Small intestine (tissue), 7 donors: ENCODE measurements at regions not wholly inside any gene's neighbourhood (a gene's known extent, or its start where the extent isn't known, plus 50 kb on each side); places are given as distances from the start of the nearest gene placed in this dataset.

Experiments
- DNase-seq, 2 donors: peaks; one replicate each; pipeline versions ENCODE4 v3.0.0 to v3.0.0-alpha.2; 2013
- FAIRE-seq: peaks from 2 replicates; lab custom pipeline; 2012; peaks lifted over from hg19 to GRCh38; lab: Jason Lieb, UNC
- H3K27ac ChIP-seq, 3 donors: one replicate each; pipeline ENCODE4 v1.5.1; 2013; ENCODE audit warnings: low read length in 2 of 3, mild to moderate bottlenecking in 2 of 3, control low read depth in 1 of 3, inconsistent platforms in 1 of 3, low read depth in 1 of 3, moderate library complexity in 1 of 3
- H3K27me3 ChIP-seq, 3 donors: one replicate each; pipeline ENCODE4 v1.6.1; 2013; ENCODE audit warnings: low read length in 3 of 3, inconsistent platforms in 1 of 3; ENCODE audit not compliant: control insufficient read depth in 3 of 3, insufficient read depth in 3 of 3
- H3K36me3 ChIP-seq, 3 donors: one replicate each; pipeline ENCODE4 v1.6.1; 2013; ENCODE audit warnings: low read length in 3 of 3, inconsistent platforms in 1 of 3, low read depth in 1 of 3, mild to moderate bottlenecking in 1 of 3, moderate library complexity in 1 of 3; ENCODE audit not compliant: control insufficient read depth in 3 of 3, insufficient read depth in 2 of 3
- H3K4me1 ChIP-seq, 3 donors: one replicate each; pipeline ENCODE4 v1.6.1; 2013; ENCODE audit warnings: low read length in 2 of 3, inconsistent platforms in 1 of 3, low read depth in 1 of 3, mild to moderate bottlenecking in 1 of 3, moderate library complexity in 1 of 3; ENCODE audit not compliant: control insufficient read depth in 3 of 3, insufficient read depth in 2 of 3
- H3K4me3 ChIP-seq, 3 donors: one replicate each; pipeline ENCODE4 v1.5.1; 2013; ENCODE audit warnings: low read length in 3 of 3, control low read depth in 1 of 3, inconsistent platforms in 1 of 3, low read depth in 1 of 3, mild to moderate bottlenecking in 1 of 3, moderate library complexity in 1 of 3
- H3K9me3 ChIP-seq, 2 donors: one replicate each; pipeline ENCODE4 v1.6.1; 2013; ENCODE audit warnings: low read depth in 1 of 2, low read length in 1 of 2; ENCODE audit not compliant: control insufficient read depth in 2 of 2, insufficient read depth in 1 of 2
- WGBS, 3 donors: extraction: QIAGEN DNeasy Blood & Tissue Kit; methylation state at CpG; one replicate each; pipeline ENCODE4 v1.1.7; 2013; 5-methylcytosine and 5-hydroxymethylcytosine counted together
- donor health status: healthy with polysubstance abuse.
- donor health status: control.
- donor health status: control.
- donor health status: Bipolar disorder and iron deficiency.
- donor health status: healthy.

DNA sequence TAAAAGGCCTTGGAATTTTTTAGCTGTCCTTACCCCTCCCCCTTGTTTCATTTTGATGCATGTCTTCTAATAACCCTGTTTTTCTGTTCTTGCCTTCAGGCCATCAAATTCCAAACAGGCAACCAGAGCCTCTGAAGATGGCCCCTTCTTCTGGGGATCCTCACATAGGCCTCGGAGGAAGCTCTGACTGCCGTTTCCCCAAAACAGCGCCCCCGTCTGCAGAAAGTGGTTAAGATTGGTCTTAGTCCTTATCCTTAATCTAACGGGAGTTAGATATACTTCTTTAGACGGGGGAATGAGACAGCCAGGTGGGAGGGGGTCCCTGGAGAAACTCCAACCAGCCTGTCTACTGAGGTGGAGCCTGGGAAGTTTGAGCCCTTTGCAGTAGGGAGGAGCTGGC lies 226.3 kb upstream of the ZNF608 start:
- Histone ChIP-seq H3K4me1 (no peaks in the 10 kb centered on the region), H3K4me3 (no peak overlapping the region), H3K27me3 (no peaks in the 10 kb centered on the region), H3K36me3 (no peaks in the 10 kb centered on the region), H3K9me3 (peaks cover 0 to 6% of the 10 kb centered on the region in 2 donors), H3K27ac (no peak overlapping the region)
- WGBS, 3 donors: 84 to 92% (median 87%) methylated on average over 6 of the region's 6 CpGs
- FAIRE-seq (no peak), DNase-seq (no peak)

DNA sequence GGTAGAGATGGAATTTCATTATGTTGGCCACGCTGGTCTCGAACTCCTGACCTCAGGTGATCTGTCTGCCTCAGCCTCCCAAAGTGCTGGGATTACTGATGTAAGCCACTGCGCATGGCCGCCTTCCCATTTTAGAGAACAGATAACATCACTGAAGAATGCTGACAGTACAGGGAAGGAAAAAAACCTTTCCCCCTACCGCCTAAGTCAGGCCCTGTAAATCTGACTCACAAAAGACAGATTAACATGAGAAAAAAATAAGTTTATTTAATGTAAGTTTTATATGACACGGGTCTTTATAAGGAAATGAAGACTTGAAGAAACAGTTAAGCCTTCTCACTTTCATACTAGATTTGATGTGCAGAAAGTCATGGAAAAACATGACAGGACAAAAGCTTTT lies 227.2 kb upstream of the ZNF608 start:
- Histone ChIP-seq H3K27me3 (no peaks in the 10 kb centered on the region), H3K36me3 (no peaks in the 10 kb centered on the region), H3K27ac (no peak overlapping the region), H3K4me1 (peaks cover 0 to under 1% (median 0%) of the 10 kb centered on the region in 3 donors), H3K9me3 (peaks cover 0 to 6% of the 10 kb centered on the region in 2 donors), H3K4me3 (no peak overlapping the region)
- no peak for FAIRE-seq
- DNase-seq: no peak
- 91 to 94% (median 94%) methylated on average over 6 of the region's 6 CpGs for WGBS, 3 donors

DNA sequence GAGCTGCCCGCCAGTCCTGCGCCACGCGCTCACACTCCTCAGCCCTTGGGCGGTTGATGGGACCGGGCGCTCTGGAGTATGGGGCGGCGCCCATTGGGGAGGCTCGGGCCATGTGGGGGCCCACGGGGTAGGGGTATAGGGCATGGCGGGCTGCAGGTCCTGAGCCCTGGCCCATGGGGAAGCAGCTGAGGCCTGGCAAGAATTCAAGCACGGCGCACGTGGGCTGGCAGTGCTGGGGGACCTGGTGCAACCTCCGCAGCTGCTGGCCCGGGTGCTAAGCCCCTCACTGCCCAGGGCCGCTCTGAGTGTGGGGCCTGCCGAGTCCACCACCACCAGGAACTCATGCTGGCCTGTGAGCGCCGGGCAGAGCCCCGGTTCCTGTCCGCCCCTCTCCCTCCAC lies 229.6 kb upstream of the ZNF608 start:
- H3K36me3 ChIP-seq: no peaks in the 10 kb centered on the region
- no peaks in the 10 kb centered on the region for H3K27me3 ChIP-seq
- WGBS, 3 donors: 95 to 98% (median 97%) methylated on average over 23 of the region's 23 CpGs
- no peak overlapping the region for H3K27ac ChIP-seq
- H3K4me3 ChIP-seq: no peak overlapping the region
- DNase-seq (no peak), FAIRE-seq (no peak)
- peaks cover 0 to 17% (median 0%) of the 10 kb centered on the region in 3 donors for H3K4me1 ChIP-seq
- peaks cover 0 to 6% of the 10 kb centered on the region in 2 donors for H3K9me3 ChIP-seq

DNA sequence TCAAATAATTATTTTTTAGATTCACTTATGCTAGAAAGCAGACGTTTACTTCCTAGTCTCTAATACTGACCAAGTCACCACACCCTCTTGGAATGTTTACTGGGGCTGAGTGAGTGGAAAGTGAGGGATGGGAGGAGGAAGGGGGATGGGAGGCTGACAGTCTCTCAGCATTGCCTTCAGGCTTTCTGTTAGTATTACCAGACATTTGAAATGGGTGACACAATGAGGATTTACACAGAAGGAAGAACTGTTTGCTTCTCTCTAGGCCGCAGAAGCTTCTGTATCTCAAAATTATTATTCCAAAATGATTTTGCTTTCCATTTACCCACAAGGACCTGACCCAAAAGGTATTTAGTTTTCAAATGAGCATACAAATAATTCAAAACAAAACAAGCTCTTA lies 232.8 kb upstream of the ZNF608 start:
- Histone ChIP-seq H3K4me1 (peaks cover 0 to 31% (median 3%) of the 10 kb centered on the region in 3 donors), H3K27me3 (no peaks in the 10 kb centered on the region), H3K36me3 (no peaks in the 10 kb centered on the region), H3K27ac (peak overlapping the region in 1 of 3 donors; percentile 8), H3K4me3 (no peak overlapping the region), H3K9me3 (peaks cover 0 to 15% of the 10 kb centered on the region in 2 donors)
- FAIRE-seq: no peak
- DNase-seq: peak; percentile 21 to 54
- WGBS, 3 donors: 54 to 55% (median 54%) methylated on average over 2 of the region's 2 CpGs

DNA sequence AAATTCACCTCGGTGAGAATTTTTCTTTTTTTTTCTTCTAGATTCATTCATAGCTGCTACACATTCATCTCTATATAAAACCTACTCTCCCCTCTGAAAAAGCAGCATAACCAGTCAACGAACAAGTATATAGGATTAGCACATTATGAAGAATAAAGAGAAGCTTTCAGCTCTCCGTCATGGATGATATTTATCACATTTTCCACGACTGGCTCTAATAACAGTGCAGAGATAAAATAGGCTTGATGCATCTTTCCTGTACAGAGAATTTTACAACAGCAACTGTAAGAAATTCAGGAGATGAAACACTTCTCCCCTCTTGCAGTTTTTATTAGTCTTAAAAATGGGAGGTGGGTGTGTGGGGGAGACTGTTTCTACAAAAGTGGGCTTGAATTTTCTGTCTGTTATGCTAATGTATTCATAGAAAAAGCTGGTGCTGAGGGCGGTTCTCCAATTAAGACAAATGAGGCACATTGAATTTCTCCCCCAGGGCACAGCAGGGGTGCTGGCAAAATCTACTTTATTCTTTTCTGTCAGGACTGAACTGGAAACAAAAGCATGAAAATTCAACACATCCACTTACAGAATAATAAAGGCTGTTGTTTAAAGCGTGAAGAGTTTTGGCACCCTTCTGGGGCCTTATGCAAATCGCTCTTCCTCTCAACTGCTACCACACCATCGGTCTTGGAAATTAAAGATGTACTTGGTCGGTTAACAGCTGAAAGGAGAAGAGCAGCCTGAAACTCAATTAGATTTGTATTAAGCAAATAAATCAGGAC lies 233.9 kb upstream of the ZNF608 start:
- no peak overlapping the region for H3K4me3 ChIP-seq
- no peaks in the 10 kb centered on the region for H3K27me3 ChIP-seq
- no peak for FAIRE-seq
- WGBS, 3 donors: 59 to 64% (median 60%) methylated on average over 9 of the region's 9 CpGs
- H3K36me3 ChIP-seq: no peaks in the 10 kb centered on the region
- H3K4me1 ChIP-seq: peaks cover 0 to 31% (median 3%) of the 10 kb centered on the region in 3 donors
- no peak for DNase-seq
- H3K27ac ChIP-seq: no peak overlapping the region
- H3K9me3 ChIP-seq: peaks cover 0 to 16% of the 10 kb centered on the region in 2 donors

DNA sequence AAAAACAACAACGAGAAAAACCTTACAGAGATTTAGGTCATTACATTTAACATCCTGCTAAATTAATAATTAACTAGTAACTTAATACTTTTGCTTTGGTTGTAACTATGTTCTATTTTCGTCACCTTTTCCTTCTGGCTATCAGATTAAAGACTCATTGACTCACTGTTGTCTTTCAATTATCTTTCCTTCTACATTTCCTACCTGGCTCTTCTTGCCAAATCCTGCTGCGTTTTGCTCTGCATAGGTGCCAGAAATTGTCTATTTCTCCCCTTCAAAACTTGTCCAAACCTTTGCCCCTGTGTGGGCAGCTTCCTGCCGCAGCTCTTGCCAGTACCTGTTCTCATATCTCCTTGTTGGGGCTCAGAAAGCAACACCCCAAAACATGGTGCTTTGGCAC lies 235.5 kb upstream of the ZNF608 start:
- peak overlapping the region; percentile 37 to 82 (median 78) for H3K27ac ChIP-seq
- no peak overlapping the region for H3K4me3 ChIP-seq
- FAIRE-seq: no peak
- 18 to 63% (median 32%) methylated on average over 4 of the region's 4 CpGs for WGBS, 3 donors
- peaks cover 0 to 10% of the 10 kb centered on the region in 2 donors for H3K9me3 ChIP-seq
- DNase-seq: peak; percentile 60 to 61
- H3K36me3 ChIP-seq: no peaks in the 10 kb centered on the region
- H3K27me3 ChIP-seq: no peaks in the 10 kb centered on the region
- peaks cover 0 to 31% (median 3%) of the 10 kb centered on the region in 3 donors for H3K4me1 ChIP-seq

DNA sequence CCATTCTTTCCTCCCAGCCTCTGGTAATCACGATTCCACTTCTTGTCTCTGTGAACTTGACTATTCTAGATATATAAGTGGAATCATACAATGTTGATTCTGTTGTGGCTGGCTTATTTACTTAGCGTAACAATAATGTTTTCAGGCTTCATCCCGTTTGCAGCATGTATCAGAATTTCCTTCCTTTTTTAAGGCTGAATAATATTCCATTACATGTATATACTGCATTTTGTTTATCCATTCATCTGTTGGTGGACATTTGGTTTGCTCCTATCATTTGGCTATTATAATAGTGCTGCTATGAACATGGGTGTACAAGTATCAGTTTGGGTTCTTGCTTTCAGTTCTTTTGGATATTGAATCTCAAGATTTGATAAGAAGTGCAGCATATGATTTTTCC lies 239.7 kb upstream of the ZNF608 start:
- Histone ChIP-seq H3K27me3 (no peaks in the 10 kb centered on the region), H3K36me3 (no peaks in the 10 kb centered on the region), H3K27ac (no peak overlapping the region), H3K4me3 (no peak overlapping the region), H3K4me1 (peaks cover 0 to 23% (median 3%) of the 10 kb centered on the region in 3 donors), H3K9me3 (peaks cover 0 to 19% of the 10 kb centered on the region in 2 donors)
- FAIRE-seq (no peak), DNase-seq (no peak)
- 68 to 94% (median 92%) methylated on average over 3 of the region's 3 CpGs for WGBS, 3 donors

DNA sequence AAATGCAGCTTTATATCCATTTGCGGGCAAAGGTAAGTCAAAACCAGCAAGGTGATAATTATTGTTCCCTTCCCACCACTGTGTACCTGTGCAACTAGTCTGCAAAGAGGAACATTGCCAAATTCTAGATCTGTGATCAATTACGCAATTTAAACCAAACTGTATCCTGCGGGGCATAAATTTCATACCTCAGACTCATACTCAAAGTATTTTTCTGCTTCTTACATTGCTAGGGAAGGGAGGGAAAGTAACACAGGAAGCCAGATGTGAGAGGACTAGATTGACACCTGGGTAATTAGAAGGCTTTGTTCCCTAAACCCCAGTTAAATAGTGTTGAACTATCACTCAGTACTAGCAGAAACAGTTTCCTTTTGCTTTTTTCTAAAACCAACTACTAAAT lies 240.2 kb upstream of the ZNF608 start:
- peaks cover 0 to 19% of the 10 kb centered on the region in 2 donors for H3K9me3 ChIP-seq
- WGBS, 3 donors: 88 to 93% (median 90%) methylated on average over 3 of the region's 3 CpGs
- DNase-seq: no peak
- H3K27me3 ChIP-seq: no peaks in the 10 kb centered on the region
- H3K4me3 ChIP-seq: no peak overlapping the region
- FAIRE-seq: no peak
- H3K27ac ChIP-seq: no peak overlapping the region
- H3K4me1 ChIP-seq: peaks cover 0 to 20% (median 0%) of the 10 kb centered on the region in 3 donors
- H3K36me3 ChIP-seq: no peaks in the 10 kb centered on the region
